ENCODE measurements at regions not wholly inside any gene's neighbourhood (a gene's known extent, or its start where the extent isn't known, plus 50 kb on each side); places are given as distances from the start of the nearest gene placed in this dataset.

GRCh38 chr4:31645236-31645635 is 925.1 kb downstream of the PCDH7 start:
- DNase-seq (ENCODE audit: low read depth): no peak

GRCh38 chr4:31647786-31648185 is 927.6 kb downstream of the PCDH7 start:
- no peak for DNase-seq (ENCODE audit: low read depth)

- DNase-seq (ENCODE audit: low read depth): no peak
These were observed 929.7 kb downstream of the PCDH7 start for GRCh38 chr4:31649878-31650277.

- DNase-seq (ENCODE audit: low read depth): no peak
These were observed 931.4 kb downstream of the PCDH7 start for GRCh38 chr4:31651541-31651940.

- DNase-seq (ENCODE audit: low read depth): no peak
These were observed 935.2 kb downstream of the PCDH7 start for GRCh38 chr4:31655328-31655727.

GRCh38 chr4:31657859-31658570 is 937.8 kb downstream of the PCDH7 start:
- peak; percentile 3 for DNase-seq (ENCODE audit: low read depth)

- DNase-seq (ENCODE audit: low read depth): no peak
These were observed 940.7 kb downstream of the PCDH7 start for GRCh38 chr4:31660916-31661315.

GRCh38 chr4:31662951-31663350 is 942.8 kb downstream of the PCDH7 start:
- no peak for DNase-seq (ENCODE audit: low read depth)

GRCh38 chr4:31667686-31668085 is 947.5 kb downstream of the PCDH7 start:
- DNase-seq (ENCODE audit: low read depth): no peak

GRCh38 chr4:31674313-31674947 is 954.3 kb downstream of the PCDH7 start:
- DNase-seq (ENCODE audit: low read depth): peak; percentile 8

GRCh38 chr4:31678356-31678755 is 958.2 kb downstream of the PCDH7 start:
- no peak for DNase-seq (ENCODE audit: low read depth)

GRCh38 chr4:31682796-31683195 is 962.6 kb downstream of the PCDH7 start:
- DNase-seq (ENCODE audit: low read depth): no peak

GRCh38 chr4:31687717-31688342 is 967.7 kb downstream of the PCDH7 start:
- DNase-seq (ENCODE audit: low read depth): no peak

GRCh38 chr4:31692399-31692940 is 972.3 kb downstream of the PCDH7 start:
- no peak for DNase-seq (ENCODE audit: low read depth)

- DNase-seq (ENCODE audit: low read depth): no peak
These were observed 981.1 kb downstream of the PCDH7 start for GRCh38 chr4:31701256-31701655.

GRCh38 chr4:31702326-31702725 is 982.2 kb downstream of the PCDH7 start:
- DNase-seq (ENCODE audit: low read depth): no peak

GRCh38 chr4:31714238-31714637 is 994.1 kb downstream of the PCDH7 start:
- DNase-seq (ENCODE audit: low read depth): no peak

GRCh38 chr4:31715302-31715701 is 995.1 kb downstream of the PCDH7 start:
- DNase-seq (ENCODE audit: low read depth): no peak

GRCh38 chr4:31727030-31727429 is 1006.9 kb downstream of the PCDH7 start:
- no peak for DNase-seq (ENCODE audit: low read depth)

GRCh38 chr4:31735004-31735403 is 1014.8 kb downstream of the PCDH7 start:
- no peak for DNase-seq (ENCODE audit: low read depth)

GRCh38 chr4:31737419-31737818 is 1017.2 kb downstream of the PCDH7 start:
- no peak for DNase-seq (ENCODE audit: low read depth)

- no peak for DNase-seq (ENCODE audit: low read depth)
These were observed 1021.2 kb downstream of the PCDH7 start for GRCh38 chr4:31741326-31741725.

GRCh38 chr4:31748382-31748781 is 1028.2 kb downstream of the PCDH7 start:
- DNase-seq (ENCODE audit: low read depth): no peak
